Right atrium auricular region (tissue), 2 donors: ENCODE measurements at regions not wholly inside any gene's neighbourhood (a gene's known extent, or its start where the extent isn't known, plus 50 kb on each side); places are given as distances from the start of the nearest gene placed in this dataset.

ENCODE experiments used
- DNase-seq: peaks from one replicate; pipeline ENCODE4 v3.0.0-alpha.2; 2019; ENCODE audit warnings: low spot score
- H3K27ac ChIP-seq, 2 donors: fragments of 200-600 bp; sonication (generic); 1 replicate in 1 of 2; 2 replicates in 1 of 2; pipeline ENCODE4 v1.5.1; 2016 to 2019
- H3K27me3 ChIP-seq, 2 donors: fragments of 200-600 bp; sonication (generic); one replicate each; pipeline versions ENCODE4 v1.5.1 to v1.6.0; 2017 to 2019
- H3K36me3 ChIP-seq: fragments of 200-600 bp; sonication (generic); one replicate; pipeline ENCODE4 v1.5.1; 2016
- H3K4me1 ChIP-seq, 2 donors: fragments of 200-600 bp; sonication (generic); one replicate each; pipeline versions ENCODE4 v1.5.1 to v1.6.0; 2017 to 2019
- H3K4me3 ChIP-seq, 2 donors: fragments of 200-600 bp; sonication (generic); 1 replicate in 1 of 2; 2 replicates in 1 of 2; pipeline ENCODE4 v1.5.1; 2017 to 2019; ENCODE audit warnings: mild to moderate bottlenecking in 1 of 2, moderate library complexity in 1 of 2
- H3K9me3 ChIP-seq, 2 donors: fragments of 200-600 bp; sonication (generic); one replicate each; pipeline ENCODE4 v1.5.1; 2019
- TF ChIP-seq, protein P1 (sequence below), 2 donors: fragments of 200-600 bp; sonication (generic); IDR thresholded peaks; one replicate each; pipeline ENCODE4 v1.5.1; 2019; ENCODE audit warnings: antibody characterized with exemption in 2 of 2

DNA sequence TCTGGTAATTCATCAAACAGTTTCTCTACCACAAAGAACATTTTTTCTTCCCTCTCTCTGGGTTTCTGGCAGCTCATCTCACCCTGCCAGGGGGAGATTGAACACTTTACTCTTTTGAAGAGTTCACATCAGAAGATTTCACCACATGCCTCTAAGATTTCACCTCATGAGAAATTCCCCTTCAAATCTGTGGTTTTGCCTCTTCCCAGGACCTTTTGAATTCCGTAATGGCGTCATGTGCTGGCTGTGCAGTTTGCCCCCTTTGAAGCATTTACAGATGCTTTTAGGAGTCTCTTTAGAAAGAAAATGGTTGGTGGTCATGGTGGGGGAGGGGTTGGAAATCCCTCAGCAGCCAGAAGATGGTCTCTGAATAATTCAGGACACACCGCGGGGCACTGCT, 486.1 kb downstream of the QKI start:
- H3K4me3 ChIP-seq: no peak overlapping the region
- H3K27ac ChIP-seq: no peak overlapping the region
- H3K9me3 ChIP-seq: no peaks in the 10 kb centered on the region
- H3K27me3 ChIP-seq: no peaks in the 10 kb centered on the region
- no peak for DNase-seq
- H3K4me1 ChIP-seq: no peaks in the 10 kb centered on the region
- H3K36me3 ChIP-seq: no peaks in the 10 kb centered on the region
- TF ChIP-seq, protein P1, sequence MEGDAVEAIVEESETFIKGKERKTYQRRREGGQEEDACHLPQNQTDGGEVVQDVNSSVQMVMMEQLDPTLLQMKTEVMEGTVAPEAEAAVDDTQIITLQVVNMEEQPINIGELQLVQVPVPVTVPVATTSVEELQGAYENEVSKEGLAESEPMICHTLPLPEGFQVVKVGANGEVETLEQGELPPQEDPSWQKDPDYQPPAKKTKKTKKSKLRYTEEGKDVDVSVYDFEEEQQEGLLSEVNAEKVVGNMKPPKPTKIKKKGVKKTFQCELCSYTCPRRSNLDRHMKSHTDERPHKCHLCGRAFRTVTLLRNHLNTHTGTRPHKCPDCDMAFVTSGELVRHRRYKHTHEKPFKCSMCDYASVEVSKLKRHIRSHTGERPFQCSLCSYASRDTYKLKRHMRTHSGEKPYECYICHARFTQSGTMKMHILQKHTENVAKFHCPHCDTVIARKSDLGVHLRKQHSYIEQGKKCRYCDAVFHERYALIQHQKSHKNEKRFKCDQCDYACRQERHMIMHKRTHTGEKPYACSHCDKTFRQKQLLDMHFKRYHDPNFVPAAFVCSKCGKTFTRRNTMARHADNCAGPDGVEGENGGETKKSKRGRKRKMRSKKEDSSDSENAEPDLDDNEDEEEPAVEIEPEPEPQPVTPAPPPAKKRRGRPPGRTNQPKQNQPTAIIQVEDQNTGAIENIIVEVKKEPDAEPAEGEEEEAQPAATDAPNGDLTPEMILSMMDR (IDR thresholded peaks at IDR 0.05): no peak

DNA sequence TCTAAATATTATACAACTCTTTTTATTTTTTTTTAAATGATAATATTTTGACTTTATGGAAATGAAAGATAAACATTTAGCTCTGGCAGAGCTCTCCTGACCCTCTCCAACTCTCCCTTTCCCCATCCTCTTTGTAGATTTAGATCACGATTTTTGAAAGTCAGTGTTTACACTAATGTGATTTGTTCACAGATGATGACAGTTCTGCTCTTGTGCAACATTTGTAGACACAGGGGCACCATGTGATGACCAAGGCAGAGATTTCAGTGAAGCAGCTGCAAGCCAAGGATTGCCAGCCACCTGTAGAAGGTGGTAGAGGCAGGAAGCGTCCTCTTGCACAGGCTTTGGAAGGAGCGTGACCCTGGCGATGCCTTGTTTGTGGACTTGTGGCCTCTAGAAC, 483.2 kb downstream of the QKI start:
- Histone ChIP-seq H3K4me3 (no peak overlapping the region), H3K36me3 (no peaks in the 10 kb centered on the region), H3K9me3 (no peaks in the 10 kb centered on the region), H3K27ac (no peak overlapping the region), H3K4me1 (no peaks in the 10 kb centered on the region), H3K27me3 (no peaks in the 10 kb centered on the region)
- TF ChIP-seq, protein P1 (IDR thresholded peaks at IDR 0.05): no peak
- no peak for DNase-seq

DNA sequence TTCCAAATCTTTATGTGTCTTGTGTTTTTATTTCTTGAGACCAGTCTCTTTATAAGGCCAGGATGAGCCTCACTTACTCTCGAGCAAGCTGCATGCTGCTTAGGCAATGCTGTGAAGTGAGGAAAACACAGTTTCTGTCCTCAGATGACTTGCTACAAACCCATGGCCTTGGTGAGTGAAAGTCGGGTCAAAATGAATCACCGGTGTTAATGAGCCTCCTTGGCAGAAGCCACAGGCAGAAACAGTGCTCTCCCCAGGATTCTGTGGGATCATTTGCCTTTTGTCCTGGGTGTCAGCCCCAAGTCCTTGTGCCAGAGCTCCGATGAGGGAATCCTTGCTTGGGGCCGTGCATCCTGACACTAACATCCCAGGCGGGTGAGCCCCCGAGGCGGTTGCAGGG, 482.5 kb downstream of the QKI start:
- no peak overlapping the region for H3K4me3 ChIP-seq
- H3K36me3 ChIP-seq: no peaks in the 10 kb centered on the region
- no peak overlapping the region for H3K27ac ChIP-seq
- no peaks in the 10 kb centered on the region for H3K27me3 ChIP-seq
- no peaks in the 10 kb centered on the region for H3K4me1 ChIP-seq
- TF ChIP-seq, protein P1 (IDR thresholded peaks at IDR 0.05): no peak
- no peak for DNase-seq
- H3K9me3 ChIP-seq: no peaks in the 10 kb centered on the region

- Histone ChIP-seq H3K4me3 (no peak overlapping the region), H3K27me3 (no peaks in the 10 kb centered on the region), H3K27ac (no peak overlapping the region), H3K9me3 (no peaks in the 10 kb centered on the region), H3K36me3 (no peaks in the 10 kb centered on the region), H3K4me1 (no peaks in the 10 kb centered on the region)
- TF ChIP-seq, protein P1 (IDR thresholded peaks at IDR 0.05): no peak
- no peak for DNase-seq
These were observed 480.6 kb downstream of the QKI start for GRCh38 chr6:163895162-163895561.

- TF ChIP-seq, protein P1 (IDR thresholded peaks at IDR 0.05): no peak
- no peak overlapping the region for H3K27ac ChIP-seq
- H3K9me3 ChIP-seq: no peaks in the 10 kb centered on the region
- no peaks in the 10 kb centered on the region for H3K36me3 ChIP-seq
- H3K4me1 ChIP-seq: no peaks in the 10 kb centered on the region
- no peak overlapping the region for H3K4me3 ChIP-seq
- no peaks in the 10 kb centered on the region for H3K27me3 ChIP-seq
- no peak for DNase-seq
These were observed 479.2 kb downstream of the QKI start for GRCh38 chr6:163893609-163894189.
